Epithelial cell of esophagus (primary cell): ENCODE measurements at regions not wholly inside any gene's neighbourhood (a gene's known extent, or its start where the extent isn't known, plus 50 kb on each side); places are given as distances from the start of the nearest gene placed in this dataset.

Source experiments
- DNase-seq: peaks from one replicate; pipeline ENCODE4 v3.0.0; 2010; ENCODE audit warnings: low read depth
- H3K4me3 ChIP-seq: 2 replicates; pipeline ENCODE4 v1.5.1; 2011; ENCODE audit warnings: mild to moderate bottlenecking, low read length, control low read depth
- TF ChIP-seq, protein P1 (sequence below): IDR thresholded peaks from 2 replicates; pipeline ENCODE4 v1.5.1; 2011; ENCODE audit warnings: low read depth, mild to moderate bottlenecking, low read length, control low read depth, inconsistent platforms; ENCODE audit not compliant: insufficient read depth; ENCODE audit errors: missing control alignments

DNA sequence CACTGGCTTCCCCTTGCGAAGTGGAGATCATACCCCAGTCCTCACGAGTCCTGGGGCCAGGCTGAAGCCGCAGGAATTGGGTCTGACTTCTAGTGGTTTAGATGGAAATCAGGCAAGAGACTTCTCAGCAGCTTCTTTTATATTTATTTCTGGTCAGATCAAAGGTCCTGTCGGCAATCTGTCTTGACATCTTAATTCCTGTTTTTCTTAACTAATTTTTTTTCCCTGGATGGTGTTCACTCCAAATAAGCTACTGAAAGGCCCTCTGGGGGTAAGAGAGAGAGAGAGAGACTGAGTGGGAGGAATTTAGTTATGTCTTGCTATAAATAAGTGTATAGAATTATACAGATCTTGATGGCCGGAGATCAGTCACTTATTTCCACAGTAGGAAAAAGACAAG lies 698.7 kb upstream of the TBX3 start:
- no peak for DNase-seq
- TF ChIP-seq, protein P1, sequence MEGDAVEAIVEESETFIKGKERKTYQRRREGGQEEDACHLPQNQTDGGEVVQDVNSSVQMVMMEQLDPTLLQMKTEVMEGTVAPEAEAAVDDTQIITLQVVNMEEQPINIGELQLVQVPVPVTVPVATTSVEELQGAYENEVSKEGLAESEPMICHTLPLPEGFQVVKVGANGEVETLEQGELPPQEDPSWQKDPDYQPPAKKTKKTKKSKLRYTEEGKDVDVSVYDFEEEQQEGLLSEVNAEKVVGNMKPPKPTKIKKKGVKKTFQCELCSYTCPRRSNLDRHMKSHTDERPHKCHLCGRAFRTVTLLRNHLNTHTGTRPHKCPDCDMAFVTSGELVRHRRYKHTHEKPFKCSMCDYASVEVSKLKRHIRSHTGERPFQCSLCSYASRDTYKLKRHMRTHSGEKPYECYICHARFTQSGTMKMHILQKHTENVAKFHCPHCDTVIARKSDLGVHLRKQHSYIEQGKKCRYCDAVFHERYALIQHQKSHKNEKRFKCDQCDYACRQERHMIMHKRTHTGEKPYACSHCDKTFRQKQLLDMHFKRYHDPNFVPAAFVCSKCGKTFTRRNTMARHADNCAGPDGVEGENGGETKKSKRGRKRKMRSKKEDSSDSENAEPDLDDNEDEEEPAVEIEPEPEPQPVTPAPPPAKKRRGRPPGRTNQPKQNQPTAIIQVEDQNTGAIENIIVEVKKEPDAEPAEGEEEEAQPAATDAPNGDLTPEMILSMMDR, result no peak

GRCh38 chr12:115380546-115381120 lies 696.7 kb upstream of the TBX3 start:
- H3K4me3 ChIP-seq, result no peak overlapping the region
- TF ChIP-seq, protein P1, result no peak
- DNase-seq, result peak; percentile 28

More for the DNA sequence above, 698.7 kb upstream of the TBX3 start:
- no peak overlapping the region for H3K4me3 ChIP-seq

GRCh38 chr12:115378291-115378690 lies 694.3 kb upstream of the TBX3 start:
- DNase-seq, result no peak
- no peak overlapping the region for H3K4me3 ChIP-seq
- TF ChIP-seq, protein P1, result no peak

DNA sequence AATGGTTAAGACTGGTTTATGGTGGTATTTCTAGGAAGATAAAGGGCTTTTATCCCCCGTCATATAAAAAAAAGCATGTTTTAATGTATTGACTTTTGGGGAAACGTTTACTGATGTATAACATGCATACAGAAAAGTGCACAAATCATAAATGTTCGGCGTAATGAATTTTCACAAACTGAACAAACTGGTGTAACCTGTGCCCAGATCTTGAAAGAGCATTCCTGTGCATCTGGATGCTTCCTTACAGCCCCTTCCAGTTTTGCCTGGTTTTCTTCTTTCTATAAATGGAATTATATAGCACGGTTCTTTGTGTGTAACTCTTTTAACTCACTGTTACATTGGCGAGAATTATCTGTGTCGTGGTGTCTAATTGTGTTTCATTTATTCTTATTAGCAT lies 693.8 kb upstream of the TBX3 start:
- TF ChIP-seq, protein P1, result no peak
- no peak overlapping the region for H3K4me3 ChIP-seq
- peak; percentile 41 for DNase-seq

- TF ChIP-seq, protein P1, result no peak
- no peak overlapping the region for H3K4me3 ChIP-seq
- no peak for DNase-seq
Observed at GRCh38 chr12:115377230-115377629, 693.3 kb upstream of the TBX3 start.

DNA sequence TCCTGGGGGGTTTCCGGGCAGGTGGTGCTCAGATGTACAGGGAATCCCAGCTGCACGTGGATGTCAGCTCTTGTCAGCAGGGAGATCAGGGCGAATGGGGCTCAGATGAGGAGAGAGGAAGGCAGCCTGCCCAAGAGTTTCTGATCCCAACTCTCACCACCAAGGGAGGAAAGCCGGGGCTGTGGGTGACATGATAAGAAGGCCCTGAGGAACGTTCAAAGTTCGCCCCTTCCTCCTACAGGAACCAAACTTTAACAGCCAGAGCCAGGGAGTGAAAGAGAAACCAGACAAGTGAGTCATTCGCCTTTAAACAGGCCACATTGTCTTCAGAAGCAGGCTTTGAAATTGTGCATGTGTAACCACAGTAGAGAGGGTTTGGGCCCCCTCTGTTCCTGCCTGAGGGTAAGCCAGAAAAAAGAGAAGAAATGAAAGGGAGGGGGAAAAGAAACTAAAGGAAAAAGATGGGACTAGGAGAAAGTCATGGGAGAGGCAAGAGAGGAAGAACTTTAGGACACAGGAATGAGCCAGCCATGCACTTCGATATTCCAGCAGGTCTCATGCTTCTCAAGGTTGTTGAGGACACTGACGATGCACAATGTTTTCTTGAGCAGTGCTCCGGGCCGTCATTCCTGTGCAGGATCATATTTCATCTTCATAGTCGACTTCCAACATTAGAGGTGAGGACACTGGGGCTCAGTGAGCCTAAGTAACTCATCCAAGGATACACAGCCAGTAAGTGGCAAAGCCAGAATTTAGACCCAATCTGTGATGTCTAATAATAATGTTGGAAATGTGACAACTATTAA lies 691.4 kb upstream of the TBX3 start:
- TF ChIP-seq, protein P1, result no peak
- H3K4me3 ChIP-seq, result no peak overlapping the region
- peak; percentile 80 for DNase-seq
